Activated CD4-positive, alpha-beta T cell treated with anti-CD3 and anti-CD28 coated beads, Interleukin-2, amount 50 U/mL, for 16 hours (primary cell): ENCODE measurements at regions not wholly inside any gene's neighbourhood (a gene's known extent, or its start where the extent isn't known, plus 50 kb on each side); places are given as distances from the start of the nearest gene placed in this dataset.
A peak's percentile ranks its signal among the peaks of the same experiment; 100 is the strongest.
"Not testable (repeated sequence)": the region's sequence is repeated elsewhere in the genome, so short reads cannot be mapped to it uniquely, and the experiment has no call there.

ENCODE experiments used
- DNase-seq: peaks from one replicate; pipeline ENCODE4 v3.0.0-alpha.2; 2020

DNA sequence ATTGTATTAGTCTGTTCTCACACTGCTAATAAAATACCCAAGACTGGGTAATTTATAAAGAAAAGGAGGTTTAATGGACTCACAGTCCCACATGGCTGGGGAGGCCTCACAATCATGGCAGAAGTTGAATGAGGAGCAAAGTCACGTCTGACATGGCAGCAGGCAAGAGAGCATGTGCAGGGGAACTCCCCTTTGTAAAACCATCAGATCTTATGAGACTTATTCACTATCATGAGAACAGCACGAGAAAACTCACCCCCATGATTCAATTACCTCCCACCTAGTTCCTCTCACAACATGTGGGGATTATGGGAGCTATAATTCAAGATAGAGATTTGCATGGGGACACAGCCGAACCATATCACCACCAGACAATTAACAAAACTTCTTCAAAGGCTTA, 84.4 kb upstream of the ANKRD1 start:
- not testable (repeated sequence) for DNase-seq

DNA sequence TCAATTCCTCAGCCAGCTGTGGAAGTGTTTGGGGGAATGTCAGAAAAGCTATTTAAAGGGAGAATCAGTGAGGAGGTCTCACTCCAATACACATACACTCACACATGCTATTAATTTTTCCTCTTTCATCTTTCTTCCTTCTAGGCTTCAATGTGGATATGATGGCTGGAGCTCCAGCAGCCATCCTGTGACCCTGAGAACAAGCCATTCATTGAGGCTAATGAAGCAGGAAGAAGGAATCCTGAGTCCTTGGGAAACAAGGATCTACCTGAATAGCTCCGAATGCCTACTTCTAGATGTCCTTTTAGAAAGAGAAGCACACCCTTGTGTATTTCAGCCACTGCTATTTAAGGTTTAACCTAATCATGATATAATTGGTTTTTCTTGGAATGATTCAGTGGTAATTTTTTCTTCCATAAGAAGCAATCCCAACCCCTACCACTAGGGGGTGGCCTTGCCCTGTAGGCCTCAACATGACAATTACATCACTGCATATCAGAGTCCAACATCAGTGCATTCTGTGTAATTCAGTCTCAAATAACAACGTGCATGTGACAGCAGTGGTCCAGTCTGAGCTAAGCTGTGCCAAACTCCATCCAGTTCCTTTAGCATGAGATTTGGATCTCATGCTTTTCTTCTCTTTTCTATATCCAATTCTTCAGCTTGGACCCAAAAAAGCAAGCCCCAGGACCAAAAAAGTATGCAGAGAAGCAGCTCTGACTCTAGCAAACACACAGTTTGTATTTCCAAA, 85.3 kb upstream of the ANKRD1 start:
- peak; percentile 84 for DNase-seq

DNA sequence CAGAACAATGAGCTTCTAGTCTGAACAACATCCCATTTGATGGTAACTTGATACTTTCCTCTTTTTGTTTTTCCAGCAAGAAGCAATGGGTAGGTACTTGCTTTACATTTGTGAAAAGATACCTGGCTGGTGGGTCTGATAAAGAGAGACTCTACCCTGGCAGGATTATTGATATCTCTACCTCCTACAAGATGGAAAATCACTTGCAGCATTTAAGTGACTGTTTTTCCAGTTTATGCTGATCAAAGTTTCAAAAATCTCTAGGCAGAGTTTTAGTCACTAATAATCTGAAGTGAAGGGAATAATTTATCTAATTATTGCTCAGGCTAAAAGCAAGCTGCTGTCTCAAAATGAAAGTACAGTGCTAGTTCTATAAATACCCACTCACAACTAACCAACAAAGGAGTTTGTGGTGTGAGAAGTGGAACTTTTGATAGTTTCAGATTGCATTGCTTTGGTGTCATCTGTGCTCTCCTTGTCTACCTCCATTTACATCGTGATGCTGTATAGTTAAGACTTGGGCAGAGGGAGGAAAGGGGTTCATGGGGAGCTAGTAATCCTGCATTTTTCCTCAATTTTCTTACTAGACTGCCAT, 86.0 kb upstream of the ANKRD1 start:
- peak; percentile 82 for DNase-seq

DNA sequence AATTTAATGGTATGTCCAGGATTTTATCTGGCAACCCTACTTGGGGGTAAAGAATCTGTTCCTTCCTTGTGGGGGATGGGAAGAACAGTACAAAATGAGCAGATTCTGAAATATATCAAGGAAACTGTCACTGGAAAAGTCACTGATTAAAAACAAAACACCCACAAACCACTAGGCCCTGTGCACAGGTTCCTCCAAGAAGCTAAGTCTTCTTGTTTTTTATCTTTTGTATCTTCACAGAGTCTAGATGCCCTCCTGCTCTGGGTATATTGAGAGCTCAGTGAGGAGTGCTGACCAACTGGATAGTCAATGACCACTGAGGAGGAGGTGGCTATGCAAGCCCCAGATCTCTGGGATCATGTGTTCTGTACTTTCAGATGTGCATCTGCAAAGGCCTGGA, 86.8 kb upstream of the ANKRD1 start:
- DNase-seq, result peak; percentile 70

DNA sequence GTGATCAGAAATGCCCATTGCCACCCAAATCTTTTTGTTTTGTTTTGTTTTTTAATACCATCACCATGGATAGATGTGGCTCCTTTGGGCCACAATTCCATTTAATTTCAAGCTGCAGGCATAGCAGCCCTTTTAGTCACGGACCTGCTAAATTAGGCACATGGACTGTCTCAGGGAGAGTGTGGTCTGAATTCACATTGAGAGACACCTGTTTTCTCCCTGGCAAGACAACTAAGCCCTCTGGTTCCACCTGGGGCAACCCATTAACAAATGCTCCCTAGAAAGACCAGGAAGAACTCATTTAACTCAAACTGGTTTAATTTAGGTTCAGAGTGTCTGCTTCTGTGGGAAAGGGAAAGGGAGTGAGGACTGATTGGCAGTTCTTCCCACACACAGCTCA, 88.2 kb upstream of the ANKRD1 start:
- DNase-seq, result no peak

DNA sequence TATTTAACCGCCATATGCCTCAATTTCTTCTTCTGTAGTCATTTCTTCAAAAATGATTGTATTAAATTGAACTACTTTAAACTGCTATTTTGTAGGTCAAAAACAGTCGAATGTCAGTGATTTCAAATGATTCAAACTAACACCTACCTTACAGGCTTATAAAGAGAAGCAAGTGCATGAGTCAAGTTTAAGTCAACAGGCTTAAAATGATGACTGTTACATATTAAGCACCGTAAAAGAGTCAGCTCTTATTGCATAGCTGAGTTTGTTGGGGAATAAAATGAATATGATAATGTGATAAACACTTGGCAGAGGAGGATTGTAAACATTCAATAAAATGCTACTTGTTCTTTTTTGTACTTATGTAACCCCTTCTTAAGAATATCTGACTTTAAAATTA, 90.1 kb upstream of the ANKRD1 start:
- no peak for DNase-seq

DNA sequence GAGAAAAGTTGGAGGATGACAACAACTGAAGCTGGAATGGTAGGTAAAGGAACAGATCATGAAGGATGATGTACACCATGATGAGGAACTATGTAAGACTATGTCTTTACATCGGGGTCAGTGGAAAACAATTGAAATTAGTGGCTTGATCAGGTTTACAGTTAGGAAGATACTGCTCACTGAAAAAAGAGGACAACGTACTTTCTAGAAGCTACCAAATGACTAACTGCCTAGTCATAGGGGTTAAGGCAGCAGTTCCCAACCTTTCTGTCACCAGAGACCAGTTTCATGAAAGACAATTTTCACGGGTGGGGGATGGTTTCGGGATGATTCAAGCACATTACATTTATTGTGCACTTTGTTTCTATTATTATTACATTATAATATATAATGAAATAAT, 91.6 kb upstream of the ANKRD1 start:
- no peak for DNase-seq

DNA sequence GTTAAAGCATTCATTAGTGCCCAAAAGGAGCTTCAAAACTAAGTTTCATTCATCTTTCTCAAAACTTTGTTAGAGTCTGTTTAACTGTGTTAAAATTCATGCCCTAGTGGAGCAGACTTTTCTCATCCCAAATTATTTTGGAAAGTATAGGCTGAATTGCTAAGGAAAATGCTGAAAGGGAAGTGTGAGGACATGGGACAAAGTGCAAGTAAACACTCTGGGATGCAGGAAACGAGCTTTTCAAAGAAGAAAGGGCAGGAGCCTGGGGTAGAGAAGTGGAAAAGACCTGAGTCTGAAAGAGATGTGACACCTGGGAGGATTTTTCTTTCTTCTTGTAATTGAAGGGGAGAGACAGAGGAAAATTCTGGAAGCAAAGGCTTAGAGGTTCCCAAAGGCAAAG, 93.1 kb upstream of the ANKRD1 start:
- no peak for DNase-seq

DNA sequence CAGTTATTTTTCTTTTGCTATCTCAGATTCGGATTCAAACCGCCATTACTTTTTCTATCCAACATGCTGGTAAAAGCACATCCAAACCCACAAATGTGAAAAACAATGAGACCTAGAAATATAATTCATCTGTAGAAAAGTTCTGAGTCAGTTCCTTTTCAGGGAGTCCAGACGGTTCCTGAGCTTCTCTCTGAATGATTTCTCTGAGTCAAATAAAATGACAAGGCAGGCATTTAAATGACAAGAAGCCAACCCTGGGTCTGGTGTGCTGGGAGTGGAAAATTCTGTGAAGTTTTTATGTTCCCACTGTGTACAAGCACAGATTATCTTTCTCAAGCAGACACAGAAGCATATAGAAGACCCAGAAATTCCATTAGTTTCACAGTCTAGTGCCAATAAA, 96.3 kb upstream of the ANKRD1 start:
- DNase-seq, result peak; percentile 67

DNA sequence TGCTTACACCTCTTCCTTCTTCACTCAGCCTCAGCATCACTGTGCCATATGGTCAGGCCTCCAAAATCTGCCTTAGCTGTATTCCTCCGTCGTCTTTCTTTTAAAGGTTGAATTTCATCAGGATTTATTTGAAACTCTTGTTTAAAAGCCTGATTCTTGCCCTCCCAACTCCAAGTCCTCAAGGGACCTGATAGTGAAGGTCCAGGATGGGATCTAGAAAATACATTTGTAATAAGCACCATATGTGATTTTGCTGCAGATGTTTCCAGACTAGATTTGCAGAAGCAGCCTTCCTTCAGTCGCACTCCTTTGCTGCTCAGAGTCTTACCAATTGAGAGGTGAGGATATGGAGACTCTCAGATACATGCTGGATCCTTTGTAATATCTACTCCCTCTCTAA, 101.0 kb upstream of the ANKRD1 start:
- no peak for DNase-seq

DNA sequence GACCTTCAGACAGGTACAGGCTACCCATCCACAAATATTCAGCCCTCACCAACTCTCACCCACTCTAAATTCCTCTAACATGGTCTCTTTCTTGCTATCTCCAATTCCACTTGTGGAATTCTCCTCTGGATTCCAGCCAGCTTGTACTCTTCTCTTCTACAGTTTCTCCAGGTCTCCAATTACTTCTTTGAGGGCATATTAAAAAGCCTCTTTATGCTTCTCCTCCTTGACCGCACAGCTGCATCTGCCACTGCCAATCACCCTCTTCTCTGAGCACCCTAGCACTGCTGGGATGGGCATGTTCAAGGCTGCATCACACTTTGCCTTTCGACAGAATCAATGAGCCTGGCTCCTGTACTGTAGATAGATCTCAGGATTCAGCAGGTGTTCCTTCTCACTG, 101.5 kb upstream of the ANKRD1 start:
- DNase-seq, result no peak

DNA sequence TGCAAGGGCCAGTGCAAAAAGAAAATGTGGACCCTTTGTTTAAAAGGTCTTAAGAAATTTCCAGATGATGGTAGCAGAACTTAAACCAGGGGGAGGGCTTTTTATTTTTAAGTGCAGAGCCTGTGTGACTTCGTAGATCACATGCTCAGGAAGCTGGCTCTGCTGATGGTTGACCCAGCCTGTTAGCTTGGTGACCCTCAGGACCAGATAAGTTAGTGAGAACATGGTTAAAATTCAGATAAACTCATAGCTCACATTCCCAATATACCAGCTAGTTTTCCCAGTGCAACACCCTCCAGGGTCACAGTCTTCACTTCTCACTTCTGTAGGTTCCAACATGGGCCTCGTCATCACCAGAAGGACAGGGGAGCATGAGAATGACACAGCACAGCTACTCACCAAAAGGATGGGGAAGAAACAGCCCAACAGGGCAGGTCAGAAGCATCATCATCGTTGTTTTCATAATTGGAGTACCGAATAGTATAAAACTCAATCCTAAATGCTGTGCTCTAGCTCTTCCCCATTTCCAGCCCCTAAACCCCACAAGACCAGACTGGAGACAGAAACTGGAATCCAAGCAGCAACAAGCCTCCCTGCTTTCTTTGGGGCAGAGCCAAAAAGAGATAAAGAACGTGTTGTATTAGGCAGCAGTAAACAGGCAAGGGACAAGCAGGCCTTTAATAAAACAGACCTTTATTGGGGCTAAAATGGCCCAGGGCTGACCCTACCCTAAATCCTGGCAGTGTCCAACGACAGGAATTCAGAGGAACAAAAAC, 102.2 kb upstream of the ANKRD1 start:
- no peak for DNase-seq

DNA sequence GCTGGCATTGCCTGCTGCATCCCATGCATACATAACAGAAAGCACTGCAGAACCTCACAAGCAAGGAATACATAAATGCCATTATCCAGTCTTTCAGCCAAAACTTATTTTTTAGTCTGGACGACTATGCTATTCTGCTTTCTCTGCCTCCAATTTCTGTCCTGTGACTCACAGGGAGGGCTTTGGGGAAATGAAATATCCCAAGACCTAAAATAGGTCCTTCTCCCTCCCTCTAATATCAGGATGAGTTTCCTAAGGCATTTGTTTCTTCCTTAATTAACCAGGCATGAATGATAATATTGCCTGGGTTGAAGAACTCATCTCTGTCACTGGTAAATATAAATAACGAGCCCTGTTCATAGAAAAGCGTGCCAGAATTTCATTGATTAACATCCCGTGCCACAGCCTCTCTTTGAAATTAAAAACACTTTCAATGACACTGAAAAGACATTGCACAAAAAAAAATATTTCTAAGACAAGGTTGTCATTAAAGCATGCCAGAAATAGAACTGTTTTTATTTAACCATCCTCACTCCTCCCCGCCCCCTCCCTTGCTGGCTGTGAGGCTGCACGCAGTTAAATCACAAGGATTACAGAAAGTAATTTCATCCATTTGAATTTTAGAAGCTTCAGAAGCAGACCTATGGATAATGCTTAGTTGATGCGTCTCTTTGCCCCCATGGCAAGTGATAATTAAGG, 103.0 kb upstream of the ANKRD1 start:
- DNase-seq, result no peak

DNA sequence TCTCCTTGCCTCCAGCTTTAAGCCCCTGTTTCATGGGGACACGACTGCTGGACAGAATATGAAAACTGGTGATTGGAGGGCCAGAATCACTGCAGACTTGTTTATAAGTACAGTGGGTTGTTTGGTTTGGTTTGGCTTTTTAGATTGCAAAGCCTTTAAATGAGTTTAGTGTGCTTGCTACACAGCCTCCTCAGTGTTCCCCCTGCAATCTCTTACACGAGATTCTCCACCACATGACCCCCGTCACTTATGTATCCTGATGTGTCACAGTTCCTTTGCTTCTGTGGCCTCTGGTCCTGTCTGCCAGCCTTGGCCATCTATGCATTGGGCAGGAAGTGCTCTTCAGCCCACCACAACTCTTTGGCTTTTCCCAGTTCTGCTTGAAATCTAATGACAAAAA, 103.7 kb upstream of the ANKRD1 start:
- DNase-seq, result no peak

DNA sequence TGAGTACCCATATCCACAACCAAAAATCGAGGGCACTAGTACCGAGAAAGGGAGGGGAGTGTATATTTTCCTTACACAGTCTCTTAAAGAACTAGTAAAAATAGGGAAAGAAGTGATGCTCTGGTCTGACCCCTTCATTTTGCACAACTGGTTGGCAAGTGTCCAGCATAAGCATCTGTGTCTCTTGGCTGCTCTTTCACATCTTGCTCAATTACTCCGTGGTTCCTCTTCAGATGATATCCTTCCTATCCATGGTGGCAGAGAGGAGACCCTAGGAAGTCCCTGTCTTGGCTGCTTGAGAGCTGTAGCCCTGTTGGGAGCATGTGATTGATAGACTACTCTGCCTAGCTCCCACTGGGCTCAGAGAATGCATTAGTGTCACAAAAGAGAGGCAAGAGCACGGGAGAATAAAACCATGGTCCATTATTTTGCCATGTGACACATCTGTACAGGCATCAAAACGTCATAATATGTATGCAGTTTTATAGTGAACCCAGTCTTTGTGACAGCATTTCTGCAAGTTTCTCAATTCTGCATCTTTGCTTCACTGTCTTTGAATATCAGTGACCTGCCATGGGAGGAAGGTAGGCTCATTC, 111.8 kb upstream of the ANKRD1 start:
- DNase-seq, result no peak

DNA sequence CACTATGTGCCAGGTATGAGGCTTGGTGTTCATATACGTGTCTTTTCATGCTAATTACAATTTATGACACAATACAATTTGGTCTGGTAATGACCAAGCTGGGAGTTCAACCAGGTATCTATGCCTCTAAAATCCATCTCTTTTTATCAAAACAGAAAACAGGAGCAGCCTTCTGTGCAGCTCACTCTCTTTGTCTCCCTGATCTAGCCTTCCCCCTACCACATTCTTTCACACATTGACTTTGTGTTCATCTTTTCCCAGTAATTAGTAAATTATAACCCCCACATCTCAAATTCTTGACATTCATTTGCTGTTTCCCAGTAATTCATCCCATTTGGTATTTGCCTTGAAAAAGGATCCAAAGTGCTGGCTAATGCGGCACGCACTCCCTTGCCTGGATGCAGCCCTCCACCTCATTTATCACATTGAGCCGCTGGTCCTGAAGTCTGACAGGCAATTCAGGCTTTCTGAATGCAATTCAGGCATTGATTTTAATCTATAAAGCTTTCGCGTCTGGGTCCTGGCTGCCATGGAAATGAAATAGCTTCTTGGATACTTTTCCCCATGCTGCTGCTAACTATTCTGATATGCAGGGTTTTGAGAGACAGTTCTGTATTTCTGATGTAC, 112.5 kb upstream of the ANKRD1 start:
- DNase-seq, result no peak

DNA sequence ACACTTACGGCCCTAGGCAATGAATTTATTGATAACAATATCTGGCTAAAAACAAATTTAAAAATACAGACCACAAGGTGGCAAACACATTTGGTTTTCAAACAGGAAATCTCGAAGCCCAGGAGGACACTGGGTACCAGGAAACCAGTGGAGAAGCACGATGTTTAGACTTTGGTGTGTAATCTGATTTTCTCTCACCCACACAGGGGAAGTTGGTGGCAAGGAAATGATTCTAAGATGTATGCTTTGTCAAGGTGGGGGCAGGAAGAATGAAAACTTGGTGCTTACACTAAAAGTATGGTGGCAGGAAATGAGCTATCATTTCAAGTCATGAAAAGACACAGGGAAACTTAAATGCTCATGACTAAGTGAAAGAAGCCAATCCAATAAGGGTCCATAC, 113.2 kb upstream of the ANKRD1 start:
- peak; percentile 65 for DNase-seq

DNA sequence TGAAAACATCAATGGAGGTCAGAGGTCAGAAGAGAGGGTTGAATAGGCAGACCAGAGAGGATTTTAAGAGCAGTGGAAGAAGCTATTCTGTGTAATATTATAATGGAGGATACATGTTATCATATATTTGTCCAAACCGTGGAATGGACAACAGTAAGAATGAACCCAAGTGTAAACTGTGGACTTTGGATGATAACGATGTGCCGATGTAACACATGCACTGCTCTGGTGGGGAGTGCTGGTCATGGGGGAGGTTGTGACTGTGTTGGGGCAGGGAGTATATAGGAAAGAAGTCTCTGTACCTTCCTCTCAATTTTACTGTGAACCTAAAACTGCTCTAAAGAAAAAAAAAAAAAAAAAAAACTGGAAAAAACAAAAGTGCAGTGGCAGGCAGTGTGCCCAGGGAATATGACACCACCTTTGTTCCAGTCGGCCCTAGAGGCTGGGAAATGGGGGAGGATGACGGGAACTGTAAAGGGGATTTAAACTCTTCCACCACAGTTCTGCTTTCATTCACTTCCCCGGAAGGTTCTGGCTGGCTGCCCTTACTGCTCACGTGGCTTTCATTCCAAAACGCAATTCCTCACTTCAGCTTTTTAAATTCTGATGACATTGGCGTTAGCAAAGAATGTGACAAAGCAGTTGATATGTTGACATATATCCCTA, 113.7 kb upstream of the ANKRD1 start:
- DNase-seq, result no peak

DNA sequence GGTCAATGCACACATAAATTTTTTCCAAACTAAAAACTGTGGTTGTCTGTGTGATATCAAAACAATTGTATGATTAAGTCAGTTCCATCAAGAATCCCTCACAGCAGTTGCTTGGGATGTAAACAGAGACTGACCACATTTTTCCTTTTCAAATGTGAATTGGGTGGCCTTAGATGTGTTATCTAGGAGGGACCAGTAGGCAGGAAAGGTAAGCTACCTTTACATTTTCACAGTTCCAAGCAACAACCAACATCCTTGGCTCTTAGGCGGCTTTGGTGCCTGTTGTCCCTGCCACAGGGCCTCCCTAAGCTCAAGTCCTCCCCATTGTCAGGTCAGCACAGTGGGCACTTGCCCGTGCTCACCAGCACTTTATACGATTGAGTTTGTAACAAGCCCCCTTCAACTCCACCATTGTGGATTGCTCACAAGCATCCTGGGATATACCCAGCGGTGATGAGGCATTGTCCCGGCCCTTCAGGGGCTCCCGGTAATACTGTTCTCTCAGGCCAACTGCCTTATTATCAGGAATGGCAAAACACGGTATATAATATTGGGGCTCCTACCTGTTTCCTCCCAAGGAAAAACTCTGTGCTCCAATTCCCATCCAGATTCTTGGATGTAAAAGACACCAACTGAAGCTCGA, 114.9 kb upstream of the ANKRD1 start:
- DNase-seq, result no peak

DNA sequence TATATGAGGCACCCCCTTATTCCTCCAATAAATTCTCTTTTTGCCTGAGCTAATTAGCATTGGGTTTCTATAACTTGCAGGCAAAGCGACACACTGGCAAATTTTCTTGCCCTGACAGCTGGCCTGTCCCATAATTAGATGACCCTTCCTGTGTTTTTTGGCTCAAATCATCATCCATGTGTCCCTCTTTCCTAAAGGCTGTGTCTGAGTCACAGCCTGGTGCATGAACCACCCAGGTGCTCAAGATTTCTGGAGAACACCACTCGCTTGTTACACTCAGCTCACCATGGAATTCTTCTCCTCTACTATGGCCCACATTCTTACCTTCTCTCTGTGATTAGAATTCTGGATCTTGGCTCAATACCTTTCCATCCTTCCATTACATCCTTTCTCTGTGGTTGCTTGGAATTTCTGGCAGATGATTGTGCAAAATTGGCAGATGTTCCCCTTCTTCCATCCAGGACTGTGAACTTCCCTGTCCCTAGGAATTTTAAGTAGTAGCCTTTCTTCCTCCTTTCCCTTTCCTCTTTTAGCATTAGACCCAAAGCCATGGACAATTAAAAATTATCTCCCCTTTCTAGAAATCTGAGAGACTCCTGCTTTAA, 116.0 kb upstream of the ANKRD1 start:
- DNase-seq, result no peak

DNA sequence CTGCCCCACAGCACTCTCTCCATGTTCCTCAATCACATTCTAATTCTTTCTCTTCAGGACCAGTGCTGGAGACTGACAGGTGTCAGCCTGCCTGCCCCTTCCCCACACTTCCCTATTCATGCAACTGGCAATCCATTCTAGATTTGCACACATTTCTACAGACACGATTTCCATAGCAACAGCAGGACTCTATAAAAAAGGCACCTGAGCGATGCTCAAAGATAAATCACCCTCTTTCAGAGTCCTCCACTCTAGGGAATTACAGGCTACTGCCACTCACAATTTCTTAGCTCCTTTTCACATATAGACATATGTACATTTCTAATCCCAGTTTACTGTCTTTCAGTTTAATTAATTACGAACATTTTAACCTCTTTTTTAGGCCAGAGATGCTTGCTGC, 118.1 kb upstream of the ANKRD1 start:
- DNase-seq, result no peak
